SK-N-SH treated with all-trans-retinoic acid at 6 μM for 48 hours (cell line): ENCODE measurements at regions not wholly inside any gene's neighbourhood (a gene's known extent, or its start where the extent isn't known, plus 50 kb on each side); places are given as distances from the start of the nearest gene placed in this dataset.

ENCODE experiments used
- ARNTL ChIP-seq: fragments of 450-650 bp; formaldehyde crosslinking; IDR thresholded peaks from 2 replicates; pipeline ENCODE4 v1.5.0; 2020; ENCODE audit warnings: low read depth, mild to moderate bottlenecking, moderate library complexity, borderline replicate concordance
- GLIS3 ChIP-seq: fragments of 250-450 bp; sonication (Bioruptor Pico); IDR thresholded peaks from 2 replicates; pipeline ENCODE4 v1.5.0; 2020; ENCODE audit warnings: mild to moderate bottlenecking, moderate library complexity
- ISL1 ChIP-seq: fragments of 250-450 bp; sonication (Bioruptor Pico); IDR thresholded peaks from 2 replicates; pipeline ENCODE4 v2.1.2; 2022; ENCODE audit warnings: mild to moderate bottlenecking, moderate library complexity
- PATZ1 ChIP-seq: fragments of 250-450 bp; sonication (Bioruptor Pico); IDR thresholded peaks from 2 replicates; pipeline ENCODE4 v1.8.0; 2020; ENCODE audit warnings: mild to moderate bottlenecking, moderate library complexity, borderline replicate concordance
- RARB ChIP-seq: fragments of 250-450 bp; sonication (Bioruptor Pico); IDR thresholded peaks from 2 replicates; pipeline ENCODE4 v1.8.0; 2021; ENCODE audit warnings: mild to moderate bottlenecking, moderate library complexity
- SNAI2 ChIP-seq: fragments of 250-450 bp; sonication (Bioruptor Pico); IDR thresholded peaks from 2 replicates; pipeline ENCODE4 v1.5.0; 2020; ENCODE audit warnings: mild to moderate bottlenecking, moderate library complexity
- TCF4 ChIP-seq: fragments of 250-450 bp; sonication (Bioruptor Pico); IDR thresholded peaks from 2 replicates; pipeline ENCODE4 v1.8.0; 2021; ENCODE audit warnings: mild to moderate bottlenecking, moderate library complexity, borderline replicate concordance
- ZC3H10 ChIP-seq: fragments of 250-450 bp; sonication (Bioruptor Pico); IDR thresholded peaks from 2 replicates; pipeline ENCODE4 v1.5.1; 2021; ENCODE audit warnings: mild to moderate bottlenecking, moderate library complexity
- ZFP3 ChIP-seq: fragments of 250-450 bp; sonication (Bioruptor Pico); IDR thresholded peaks from 2 replicates; pipeline ENCODE4 v1.5.0; 2020; ENCODE audit warnings: mild to moderate bottlenecking, moderate library complexity
- ZFP30 ChIP-seq: fragments of 450-650 bp; formaldehyde crosslinking; IDR thresholded peaks from 2 replicates; pipeline ENCODE4 v1.5.0; 2022; ENCODE audit warnings: mild to moderate bottlenecking, moderate library complexity
- ZNF565 ChIP-seq: fragments of 450-650 bp; formaldehyde crosslinking; conservative IDR thresholded peaks from 2 replicates; pipeline ENCODE4 v1.5.0; 2020; ENCODE audit warnings: low read depth, mild to moderate bottlenecking, moderate library complexity
- TF ChIP-seq, protein P1 (sequence below): fragments of 250-450 bp; sonication (Bioruptor Pico); IDR thresholded peaks from 2 replicates; pipeline ENCODE4 v1.5.0; 2020; ENCODE audit warnings: mild to moderate bottlenecking, moderate library complexity

GRCh38 chr6:113600551-113601339 is 256.4 kb upstream of the MARCKS start:
- TF ChIP-seq ZFP30 (CRISPR knock-in tag), result no peak
- TF ChIP-seq SNAI2 (CRISPR knock-in tag), result no peak
- TF ChIP-seq ARNTL (CRISPR knock-in tag), result no peak
- TF ChIP-seq ZFP3, result no peak
- TF ChIP-seq RARB, result no peak
- TF ChIP-seq TCF4 (CRISPR knock-in tag), result no peak
- TF ChIP-seq, protein P1, sequence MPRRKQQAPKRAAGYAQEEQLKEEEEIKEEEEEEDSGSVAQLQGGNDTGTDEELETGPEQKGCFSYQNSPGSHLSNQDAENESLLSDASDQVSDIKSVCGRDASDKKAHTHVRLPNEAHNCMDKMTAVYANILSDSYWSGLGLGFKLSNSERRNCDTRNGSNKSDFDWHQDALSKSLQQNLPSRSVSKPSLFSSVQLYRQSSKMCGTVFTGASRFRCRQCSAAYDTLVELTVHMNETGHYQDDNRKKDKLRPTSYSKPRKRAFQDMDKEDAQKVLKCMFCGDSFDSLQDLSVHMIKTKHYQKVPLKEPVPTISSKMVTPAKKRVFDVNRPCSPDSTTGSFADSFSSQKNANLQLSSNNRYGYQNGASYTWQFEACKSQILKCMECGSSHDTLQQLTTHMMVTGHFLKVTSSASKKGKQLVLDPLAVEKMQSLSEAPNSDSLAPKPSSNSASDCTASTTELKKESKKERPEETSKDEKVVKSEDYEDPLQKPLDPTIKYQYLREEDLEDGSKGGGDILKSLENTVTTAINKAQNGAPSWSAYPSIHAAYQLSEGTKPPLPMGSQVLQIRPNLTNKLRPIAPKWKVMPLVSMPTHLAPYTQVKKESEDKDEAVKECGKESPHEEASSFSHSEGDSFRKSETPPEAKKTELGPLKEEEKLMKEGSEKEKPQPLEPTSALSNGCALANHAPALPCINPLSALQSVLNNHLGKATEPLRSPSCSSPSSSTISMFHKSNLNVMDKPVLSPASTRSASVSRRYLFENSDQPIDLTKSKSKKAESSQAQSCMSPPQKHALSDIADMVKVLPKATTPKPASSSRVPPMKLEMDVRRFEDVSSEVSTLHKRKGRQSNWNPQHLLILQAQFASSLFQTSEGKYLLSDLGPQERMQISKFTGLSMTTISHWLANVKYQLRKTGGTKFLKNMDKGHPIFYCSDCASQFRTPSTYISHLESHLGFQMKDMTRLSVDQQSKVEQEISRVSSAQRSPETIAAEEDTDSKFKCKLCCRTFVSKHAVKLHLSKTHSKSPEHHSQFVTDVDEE (CRISPR knock-in tag), result no peak
- TF ChIP-seq ZC3H10 (CRISPR knock-in tag), result no peak
- TF ChIP-seq GLIS3, result no peak
- no peak for TF ChIP-seq ISL1
- no peak for TF ChIP-seq PATZ1 (CRISPR knock-in tag)
- no peak for TF ChIP-seq ZNF565 (CRISPR knock-in tag)
